ENCODE measurements at regions not wholly inside any gene's neighbourhood (a gene's known extent, or its start where the extent isn't known, plus 50 kb on each side); places are given as distances from the start of the nearest gene placed in this dataset.

DNA sequence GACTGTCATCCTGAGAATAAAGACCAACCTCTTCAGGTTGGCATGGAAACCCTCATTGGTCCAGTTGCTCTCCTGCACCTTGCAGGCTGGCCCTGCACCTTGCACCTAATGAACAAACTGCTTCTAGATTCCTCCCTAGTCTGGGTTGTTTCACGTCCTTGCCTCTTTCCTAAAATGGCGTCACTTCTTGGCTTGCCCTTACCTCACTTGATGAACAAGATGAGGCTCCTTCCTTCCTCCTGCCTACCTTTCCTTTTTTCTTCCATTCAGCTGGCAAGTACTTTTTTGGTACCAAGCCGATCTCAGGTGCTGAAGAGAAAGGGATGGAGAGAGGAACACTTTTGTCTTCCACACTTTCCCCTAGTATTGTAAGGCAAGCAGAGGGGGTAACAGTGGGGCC is 74.5 kb downstream of the MYCN start:
- DNase-seq (ENCODE audit: low read depth in 1 of 2, low spot score in 2 of 2) (no peak), FAIRE-seq (no peak)
- Histone ChIP-seq H3K79me1 (ENCODE audit: low read depth, low read length) (no peaks in the 10 kb centered on the region; the same call in 1 of the 2 replicates), H3K9me3 (ENCODE audit: insufficient read depth in 2 of 2, low read depth in 1 of 2, low read length in 1 of 2) (no peaks in the 10 kb centered on the region), H3K14ac (ENCODE audit: insufficient read length) (no peak overlapping the region), H2BK20ac (ENCODE audit: low read length) (peak overlapping the region; percentile 13; the same call in 1 of the 2 replicates), H2BK120ac (replicated peaks; ENCODE audit: low read depth, low read length) (no peak overlapping the region), H3K4me2 (ENCODE audit: insufficient read depth in 1 of 2, low read depth in 2 of 2, low read length in 2 of 2) (no peak overlapping the region), H3K4me1 (replicated peaks in 1 of 4; ENCODE audit: control insufficient read depth in 3 of 4, insufficient read depth in 4 of 4, low read length in 3 of 4) (peaks cover 14 to 23% (median 16%) of the 10 kb centered on the region in 4 experiments), H2BK5ac (ENCODE audit: low read depth, low read length) (no peak overlapping the region; the same call in 1 of the 2 replicates), H3K27ac (ENCODE audit: low read depth, low read length) (no peak overlapping the region), H4K5ac (ENCODE audit: insufficient read length, low read depth, low read length) (no peak overlapping the region), H4K20me1 (replicated peaks in 1 of 2; ENCODE audit: control insufficient read depth in 1 of 2, insufficient read depth in 2 of 2, low read length in 2 of 2) (no peaks in the 10 kb centered on the region), H2BK12ac (ENCODE audit: low read depth, low read length) (peak overlapping the region; percentile 56; the same call in 1 of the 2 replicates), H3K56ac (replicated peaks; ENCODE audit: insufficient read length, low read depth, low read length) (no peak overlapping the region), H3K18ac (ENCODE audit: extremely low read depth, low read length) (peak overlapping the region; percentile 68; the same call in 1 of the 2 replicates), H2AFZ (ENCODE audit: low read length) (no peak overlapping the region), H3K79me2 (ENCODE audit: control insufficient read depth in 1 of 2, insufficient read depth in 2 of 2, low read length in 2 of 2) (no peaks in the 10 kb centered on the region), H4K8ac (ENCODE audit: extremely low read depth, insufficient read depth, low read length) (no peak overlapping the region), H3K9ac (replicated peaks in 1 of 4; ENCODE audit: extremely low read depth in 1 of 4, low read depth in 3 of 4, low read length in 3 of 4) (no peak overlapping the region), H3K23me2 (ENCODE audit: low read depth, low read length) (0 out of 2 replicates have a peak, but pooled peaks cover 3% of the 10 kb centered on the region), H2BK15ac (ENCODE audit: low read length) (no peak overlapping the region; the same call in 1 of the 2 replicates), H4K91ac (replicated peaks; ENCODE audit: insufficient read length, low read length) (no peak overlapping the region), H3K36me3 (ENCODE audit: control insufficient read depth in 2 of 4, insufficient read depth in 4 of 4, low read length in 3 of 4) (no peaks in the 10 kb centered on the region), H3K4ac (replicated peaks; ENCODE audit: insufficient read length, low read depth, low read length) (no peak overlapping the region), H3K27me3 (replicated peaks in 1 of 4; ENCODE audit: control insufficient read depth in 3 of 4, extremely low read depth in 1 of 4, insufficient read depth in 3 of 4, low read length in 3 of 4) (peaks cover 0 to 4% (median 2%) of the 10 kb centered on the region in 4 experiments; a peak in 1 of 7 replicates), H3K4me3 (ENCODE audit: extremely low read depth in 1 of 4, insufficient read depth in 2 of 4, low read depth in 3 of 4, low read length in 4 of 4) (no peak overlapping the region), H2AK5ac (ENCODE audit: low read depth, low read length) (0 out of 2 replicates have a peak overlapping the region, but pooled peaks have one; percentile 56), H3K23ac (ENCODE audit: insufficient read length) (no peak overlapping the region)
- CTCF ChIA-PET (ENCODE audit: partially characterized antibody) = interaction anchor here (0.8 to 15.6 kb wide), 5 partner anchors 10 to 174 kb away, joined by 3 to 120 read pairs (median 4); no protein-coding TSS in a partner anchor
- POLR2A ChIA-PET (ENCODE audit: partially characterized antibody) = interaction anchor here (1.4 to 1.5 kb wide), 2 partner anchors 11 to 17 kb away, joined by 4 to 5 read pairs; no protein-coding TSS in a partner anchor
- TF ChIP-seq FOSL1 (IDR thresholded peaks at IDR 0.05; ENCODE audit: insufficient read depth, low read depth, low read length) (no peak), YY1 (IDR thresholded peaks at IDR 0.05; ENCODE audit: low read depth, low read length) (peak; percentile 97)
- WGBS, 2 experiments (ENCODE audit: extremely low coverage in 1 of 2, insufficient coverage in 1 of 2, insufficient read length in 1 of 2, insufficient replicate concordance in 2 of 2, low coverage in 1 of 2, low lambda C conversion rate in 2 of 2, missing lambda C conversion rate in 1 of 2) = 92% methylated on average over 3 of the region's 3 CpGs; no CpG with 5 or more reads in 1 of the 2 experiments

Measured in H1 (cell line).